Bronchial epithelial cell (primary cell): ENCODE measurements at regions not wholly inside any gene's neighbourhood (a gene's known extent, or its start where the extent isn't known, plus 50 kb on each side); places are given as distances from the start of the nearest gene placed in this dataset.

Experiments
- DNase-seq: peaks from one replicate; pipeline ENCODE4 v3.0.0-alpha.2; 2010; ENCODE audit warnings: low read depth
- FAIRE-seq: peaks from 2 replicates; lab custom pipeline; 2011; peaks lifted over from hg19 to GRCh38; lab: Jason Lieb, UNC
- H3K27me3 ChIP-seq: 2 replicates; pipeline ENCODE4 v1.5.1; 2011; ENCODE audit warnings: low read length; ENCODE audit not compliant: control insufficient read depth, insufficient read depth
- H3K36me3 ChIP-seq: 2 replicates; pipeline ENCODE4 v1.5.1; 2011; ENCODE audit warnings: low read length; ENCODE audit not compliant: control insufficient read depth, insufficient read depth
- H3K4me3 ChIP-seq: 2 replicates; pipeline ENCODE4 v1.5.1; 2011; ENCODE audit warnings: mild to moderate bottlenecking, low read depth, low read length, control low read depth
- TF ChIP-seq, protein P1 (sequence below): IDR thresholded peaks from 2 replicates; pipeline ENCODE4 v1.5.1; 2011; ENCODE audit warnings: mild to moderate bottlenecking, moderate library complexity, low read length, control low read depth, inconsistent platforms; ENCODE audit not compliant: insufficient read depth, severe bottlenecking

DNA sequence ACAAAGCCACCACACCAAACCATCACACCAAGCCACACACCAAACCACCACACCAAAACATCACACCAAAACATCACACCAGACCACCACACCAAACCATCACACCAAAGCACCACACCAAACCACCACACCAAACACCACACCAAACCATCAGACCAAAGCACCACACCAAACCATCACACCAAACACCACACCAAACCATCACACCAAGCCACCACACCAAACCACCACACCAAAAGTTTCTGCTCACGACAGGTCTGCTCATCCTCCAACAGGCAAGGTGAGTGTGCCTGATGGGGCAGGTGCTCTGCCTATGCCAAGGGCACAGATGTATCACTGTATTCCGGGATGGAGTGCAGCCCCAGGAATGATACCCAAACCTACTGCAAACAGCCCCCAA is 87.9 kb upstream of the FSTL4 start:
- TF ChIP-seq, protein P1, sequence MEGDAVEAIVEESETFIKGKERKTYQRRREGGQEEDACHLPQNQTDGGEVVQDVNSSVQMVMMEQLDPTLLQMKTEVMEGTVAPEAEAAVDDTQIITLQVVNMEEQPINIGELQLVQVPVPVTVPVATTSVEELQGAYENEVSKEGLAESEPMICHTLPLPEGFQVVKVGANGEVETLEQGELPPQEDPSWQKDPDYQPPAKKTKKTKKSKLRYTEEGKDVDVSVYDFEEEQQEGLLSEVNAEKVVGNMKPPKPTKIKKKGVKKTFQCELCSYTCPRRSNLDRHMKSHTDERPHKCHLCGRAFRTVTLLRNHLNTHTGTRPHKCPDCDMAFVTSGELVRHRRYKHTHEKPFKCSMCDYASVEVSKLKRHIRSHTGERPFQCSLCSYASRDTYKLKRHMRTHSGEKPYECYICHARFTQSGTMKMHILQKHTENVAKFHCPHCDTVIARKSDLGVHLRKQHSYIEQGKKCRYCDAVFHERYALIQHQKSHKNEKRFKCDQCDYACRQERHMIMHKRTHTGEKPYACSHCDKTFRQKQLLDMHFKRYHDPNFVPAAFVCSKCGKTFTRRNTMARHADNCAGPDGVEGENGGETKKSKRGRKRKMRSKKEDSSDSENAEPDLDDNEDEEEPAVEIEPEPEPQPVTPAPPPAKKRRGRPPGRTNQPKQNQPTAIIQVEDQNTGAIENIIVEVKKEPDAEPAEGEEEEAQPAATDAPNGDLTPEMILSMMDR: no peak
- H3K4me3 ChIP-seq: no peak overlapping the region
- DNase-seq (no peak), FAIRE-seq (peak; percentile 68)
- no peaks in the 10 kb centered on the region for H3K27me3 ChIP-seq
- no peaks in the 10 kb centered on the region for H3K36me3 ChIP-seq

DNA sequence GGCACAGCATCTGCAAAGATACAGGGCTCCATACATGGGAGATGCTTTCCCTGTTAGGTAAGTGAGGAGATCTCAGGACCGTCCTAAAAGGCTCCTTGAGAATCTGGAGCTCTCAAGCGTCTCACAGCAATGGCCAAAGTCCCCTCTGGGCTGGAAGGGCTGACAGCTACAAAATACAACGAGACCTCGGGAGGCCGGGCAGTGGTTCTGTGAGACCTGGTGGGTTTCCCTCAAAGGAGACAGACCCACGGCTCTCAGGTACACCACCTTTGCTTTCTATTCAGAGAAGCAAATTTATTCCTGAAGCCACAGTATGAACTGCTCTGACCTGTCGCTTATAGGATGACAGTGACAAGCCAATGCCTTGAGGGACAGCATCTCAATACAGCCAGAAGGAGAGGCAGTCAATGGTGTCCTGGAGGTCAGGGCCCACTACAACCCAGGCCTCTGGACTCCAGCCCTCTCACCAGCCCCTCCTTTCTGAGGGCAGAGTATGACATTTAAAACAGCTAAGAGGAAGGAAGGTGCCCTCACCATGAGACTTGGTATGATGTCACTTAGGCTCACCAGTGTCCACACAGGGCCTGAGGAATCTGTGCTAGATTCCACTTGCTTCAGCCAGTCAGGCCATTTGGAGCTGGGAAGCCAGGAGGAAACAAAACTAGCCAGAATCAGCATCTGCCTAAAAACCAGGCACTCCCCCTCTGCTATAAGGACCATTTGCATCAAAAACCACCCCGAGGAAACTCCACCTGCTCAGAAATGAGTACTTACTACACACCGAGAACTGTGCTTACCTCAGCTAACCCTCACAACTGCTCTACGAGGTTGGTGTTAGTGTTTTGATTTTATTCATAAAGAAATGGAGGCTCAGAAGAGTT is 86.5 kb upstream of the FSTL4 start:
- H3K4me3 ChIP-seq: no peak overlapping the region
- no peaks in the 10 kb centered on the region for H3K36me3 ChIP-seq
- no peak for DNase-seq
- no peak for FAIRE-seq
- TF ChIP-seq, protein P1: no peak
- H3K27me3 ChIP-seq: no peaks in the 10 kb centered on the region

DNA sequence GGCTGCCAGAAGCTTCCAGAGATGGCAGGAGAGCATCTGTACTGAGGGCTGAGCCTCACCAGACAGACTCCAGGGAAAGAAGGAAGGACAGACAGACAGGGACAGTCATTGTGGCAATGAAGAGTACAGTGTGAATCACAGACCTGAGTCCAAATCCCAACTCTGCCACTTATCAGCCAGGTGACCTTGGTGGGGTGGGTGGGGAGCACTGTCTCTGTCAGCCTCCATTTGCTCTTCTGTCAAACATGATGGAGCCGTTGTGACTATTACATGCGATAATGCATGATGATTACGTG is 85.9 kb upstream of the FSTL4 start:
- DNase-seq (no peak), FAIRE-seq (no peak)
- no peaks in the 10 kb centered on the region for H3K36me3 ChIP-seq
- H3K27me3 ChIP-seq: no peaks in the 10 kb centered on the region
- H3K4me3 ChIP-seq: no peak overlapping the region
- TF ChIP-seq, protein P1: no peak

DNA sequence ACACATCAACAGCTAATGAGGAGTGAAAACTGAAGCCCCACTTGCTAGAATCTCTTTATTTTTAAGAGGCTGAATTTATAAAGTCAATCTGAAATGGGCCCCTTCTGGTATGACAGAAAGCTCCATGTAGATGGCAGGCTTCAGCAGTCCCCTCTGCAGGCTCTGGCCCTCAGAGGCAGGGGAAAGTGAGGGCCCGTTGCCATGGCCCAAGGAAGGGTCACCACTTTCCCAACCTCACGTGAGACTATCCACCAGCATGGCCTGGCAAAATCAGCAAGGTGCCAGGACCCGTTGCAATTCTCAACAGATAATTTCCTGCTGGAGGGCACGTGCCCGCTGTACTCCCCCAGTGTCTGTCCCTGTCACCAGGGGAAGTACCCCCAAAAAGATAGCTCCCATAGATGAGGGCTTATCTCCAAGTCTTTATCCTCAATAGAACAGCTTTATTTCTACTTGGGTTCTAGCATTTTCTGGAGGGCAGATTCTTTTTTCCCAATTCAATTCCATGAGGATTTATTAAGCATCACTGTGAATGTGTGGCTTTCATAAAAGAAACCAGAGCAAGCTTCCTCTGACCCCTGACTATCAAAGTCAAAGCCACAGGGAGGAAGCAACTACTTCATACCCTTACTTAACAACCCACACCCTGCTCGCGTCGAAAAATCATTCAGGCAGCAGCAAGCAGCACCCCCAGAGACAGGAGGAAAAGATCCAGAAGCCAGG is 85.4 kb upstream of the FSTL4 start:
- FAIRE-seq (no peak), DNase-seq (no peak)
- Histone ChIP-seq H3K27me3 (no peaks in the 10 kb centered on the region), H3K4me3 (no peak overlapping the region), H3K36me3 (no peaks in the 10 kb centered on the region)
- TF ChIP-seq, protein P1: no peak

DNA sequence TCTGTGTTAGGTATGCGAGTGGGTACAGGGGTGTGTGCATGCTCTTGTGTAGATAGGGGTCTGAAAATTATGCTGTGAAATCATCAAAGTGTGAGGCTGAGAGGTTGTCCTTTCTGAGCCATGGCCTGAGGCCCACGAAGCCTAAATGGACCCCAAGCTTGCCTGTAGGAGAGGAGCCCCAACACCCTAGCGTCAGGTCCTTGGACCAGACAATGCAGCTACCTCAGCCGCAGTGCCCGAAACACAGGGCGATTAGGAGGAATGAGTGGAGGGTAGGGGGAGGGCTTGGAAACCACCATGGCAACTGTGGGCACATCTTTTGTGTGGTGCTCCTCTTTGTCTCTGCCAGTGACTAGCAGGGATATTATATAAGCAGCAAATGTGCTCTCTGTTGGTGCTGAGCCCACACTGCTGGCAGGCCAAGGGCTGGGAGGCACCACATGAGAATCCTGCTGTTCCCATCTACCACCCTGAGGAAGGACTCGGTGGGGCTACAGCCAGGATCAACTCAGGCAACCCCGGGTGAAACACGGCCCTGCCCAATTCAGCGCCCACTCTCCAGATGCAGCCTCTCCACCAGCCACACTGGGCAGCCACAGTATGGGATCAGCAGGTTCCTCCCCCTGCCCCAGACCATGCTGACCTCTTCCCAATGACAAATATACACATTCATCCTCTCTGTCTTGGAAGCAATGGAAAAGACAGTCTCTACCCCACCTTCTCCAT is 84.6 kb upstream of the FSTL4 start:
- TF ChIP-seq, protein P1: no peak
- Histone ChIP-seq H3K27me3 (no peaks in the 10 kb centered on the region), H3K36me3 (no peaks in the 10 kb centered on the region), H3K4me3 (no peak overlapping the region)
- no peak for DNase-seq
- FAIRE-seq: no peak
